ENCODE measurements at regions not wholly inside any gene's neighbourhood (a gene's known extent, or its start where the extent isn't known, plus 50 kb on each side); places are given as distances from the start of the nearest gene placed in this dataset.

DNA sequence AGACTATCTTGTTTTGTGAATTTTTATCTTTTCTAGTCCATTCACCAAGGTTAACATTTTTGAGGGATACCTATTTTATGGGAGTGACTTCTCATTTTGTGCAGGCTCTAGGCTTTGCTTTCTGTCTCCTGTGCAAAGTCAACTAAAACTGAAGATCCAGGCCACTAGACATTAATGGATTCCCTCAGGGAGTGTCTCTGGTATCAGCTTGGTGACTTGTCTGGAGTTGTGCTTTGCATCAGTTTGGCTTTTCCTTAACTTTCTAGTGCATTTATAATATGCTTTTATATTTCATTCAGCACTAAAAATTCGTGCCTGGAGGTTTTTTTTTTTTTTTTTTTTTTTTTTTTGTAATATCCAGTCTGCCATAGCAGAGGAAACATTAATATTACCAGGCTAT, 144.2 kb downstream of the YIPF5 start:
- no peak for ATAC-seq
- no peak for TF ChIP-seq ZFP30 (CRISPR knock-in tag; IDR thresholded peaks at IDR 0.05)
- TF ChIP-seq, protein P1, sequence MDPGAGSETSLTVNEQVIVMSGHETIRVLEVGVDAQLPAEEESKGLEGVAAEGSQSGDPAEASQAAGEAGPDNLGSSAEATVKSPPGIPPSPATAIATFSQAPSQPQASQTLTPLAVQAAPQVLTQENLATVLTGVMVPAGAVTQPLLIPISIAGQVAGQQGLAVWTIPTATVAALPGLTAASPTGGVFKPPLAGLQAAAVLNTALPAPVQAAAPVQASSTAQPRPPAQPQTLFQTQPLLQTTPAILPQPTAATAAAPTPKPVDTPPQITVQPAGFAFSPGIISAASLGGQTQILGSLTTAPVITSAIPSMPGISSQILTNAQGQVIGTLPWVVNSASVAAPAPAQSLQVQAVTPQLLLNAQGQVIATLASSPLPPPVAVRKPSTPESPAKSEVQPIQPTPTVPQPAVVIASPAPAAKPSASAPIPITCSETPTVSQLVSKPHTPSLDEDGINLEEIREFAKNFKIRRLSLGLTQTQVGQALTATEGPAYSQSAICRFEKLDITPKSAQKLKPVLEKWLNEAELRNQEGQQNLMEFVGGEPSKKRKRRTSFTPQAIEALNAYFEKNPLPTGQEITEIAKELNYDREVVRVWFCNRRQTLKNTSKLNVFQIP (CRISPR knock-in tag; IDR thresholded peaks at IDR 0.05; ENCODE audit: borderline replicate concordance, low read depth), result no peak
- TF ChIP-seq ZNF565 (CRISPR knock-in tag; conservative IDR thresholded peaks at IDR 0.05; ENCODE audit: low read depth), result no peak
- TF ChIP-seq ESRRG (CRISPR knock-in tag; IDR thresholded peaks at IDR 0.05), result no peak
- no peak for TF ChIP-seq CSRNP3 (CRISPR knock-in tag; IDR thresholded peaks at IDR 0.05)
- no peak for TF ChIP-seq ZC3H10 (CRISPR knock-in tag; IDR thresholded peaks at IDR 0.05)
- no peak for TF ChIP-seq GLIS3 (CRISPR knock-in tag; IDR thresholded peaks at IDR 0.05)
- TF ChIP-seq OSR1 (CRISPR knock-in tag; IDR thresholded peaks at IDR 0.05), result no peak
- no peak for TF ChIP-seq ZFP3 (CRISPR knock-in tag; IDR thresholded peaks at IDR 0.05)
- TF ChIP-seq TCF4 (CRISPR knock-in tag; IDR thresholded peaks at IDR 0.05; ENCODE audit: borderline replicate concordance), result no peak

GRCh38 chr5:144028058-144028457, 142.4 kb downstream of the YIPF5 start:
- TF ChIP-seq ZC3H10 (CRISPR knock-in tag; IDR thresholded peaks at IDR 0.05) (peak; percentile 72), CREB5 (CRISPR knock-in tag; IDR thresholded peaks at IDR 0.05; ENCODE audit: low read depth) (peak; percentile 35; the same call in 1 of the 2 replicates), ZNF565 (CRISPR knock-in tag; conservative IDR thresholded peaks at IDR 0.05; ENCODE audit: low read depth) (no peak), ZFP30 (CRISPR knock-in tag; IDR thresholded peaks at IDR 0.05) (peak; percentile 62; the same call in 1 of the 2 replicates), ISL1 (CRISPR knock-in tag; IDR thresholded peaks at IDR 0.05) (peak; percentile 92)
- peak; percentile 87 for ATAC-seq

GRCh38 chr5:144028636-144029035, 141.8 kb downstream of the YIPF5 start:
- TF ChIP-seq ARNTL (CRISPR knock-in tag; IDR thresholded peaks at IDR 0.05; ENCODE audit: borderline replicate concordance, low read depth) (no peak), ISL1 (CRISPR knock-in tag; IDR thresholded peaks at IDR 0.05) (peak; percentile 93), CREB5 (CRISPR knock-in tag; IDR thresholded peaks at IDR 0.05; ENCODE audit: low read depth) (peak; percentile 82)
- ATAC-seq, result peak; percentile 94

DNA sequence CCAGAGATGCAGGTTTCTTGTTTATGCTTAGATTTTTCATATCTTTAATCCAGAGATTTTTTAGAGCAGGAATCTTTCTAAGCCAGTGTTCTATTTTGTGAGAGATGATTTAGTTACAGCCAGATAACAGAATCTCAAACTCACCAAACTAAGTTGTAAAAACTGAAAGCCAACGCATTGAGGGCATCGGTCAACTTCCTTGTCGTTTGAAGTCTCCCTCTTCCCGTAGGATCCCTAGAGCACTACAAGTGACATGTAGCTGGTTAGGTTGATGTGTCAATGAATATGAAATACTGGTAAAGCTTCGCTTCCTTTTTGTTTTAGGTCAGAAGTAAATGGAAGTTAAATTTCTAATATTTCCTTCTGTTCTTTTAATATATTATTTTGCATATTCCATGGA, 139.6 kb downstream of the YIPF5 start:
- TF ChIP-seq ZNF8 (CRISPR knock-in tag; IDR thresholded peaks at IDR 0.05) (no peak), ZNF565 (CRISPR knock-in tag; conservative IDR thresholded peaks at IDR 0.05; ENCODE audit: low read depth) (no peak), ZFP3 (CRISPR knock-in tag; IDR thresholded peaks at IDR 0.05) (no peak), ARNTL (CRISPR knock-in tag; IDR thresholded peaks at IDR 0.05; ENCODE audit: borderline replicate concordance, low read depth) (no peak), SNAI2 (CRISPR knock-in tag; IDR thresholded peaks at IDR 0.05) (no peak), ZFP30 (CRISPR knock-in tag; IDR thresholded peaks at IDR 0.05) (no peak), PPARA (CRISPR knock-in tag; IDR thresholded peaks at IDR 0.05; ENCODE audit: borderline replicate concordance) (no peak), BACH2 (CRISPR knock-in tag; IDR thresholded peaks at IDR 0.05; ENCODE audit: borderline replicate concordance) (no peak), TSHZ2 (CRISPR knock-in tag; IDR thresholded peaks at IDR 0.05) (no peak), ZC3H10 (CRISPR knock-in tag; IDR thresholded peaks at IDR 0.05) (no peak), TCF4 (CRISPR knock-in tag; IDR thresholded peaks at IDR 0.05; ENCODE audit: borderline replicate concordance) (no peak), CSRNP3 (CRISPR knock-in tag; IDR thresholded peaks at IDR 0.05) (no peak), ISL1 (CRISPR knock-in tag; IDR thresholded peaks at IDR 0.05) (no peak), TOX (CRISPR knock-in tag; IDR thresholded peaks at IDR 0.05; ENCODE audit: borderline replicate concordance) (no peak), ESRRG (CRISPR knock-in tag; IDR thresholded peaks at IDR 0.05) (no peak)
- TF ChIP-seq, protein P2, sequence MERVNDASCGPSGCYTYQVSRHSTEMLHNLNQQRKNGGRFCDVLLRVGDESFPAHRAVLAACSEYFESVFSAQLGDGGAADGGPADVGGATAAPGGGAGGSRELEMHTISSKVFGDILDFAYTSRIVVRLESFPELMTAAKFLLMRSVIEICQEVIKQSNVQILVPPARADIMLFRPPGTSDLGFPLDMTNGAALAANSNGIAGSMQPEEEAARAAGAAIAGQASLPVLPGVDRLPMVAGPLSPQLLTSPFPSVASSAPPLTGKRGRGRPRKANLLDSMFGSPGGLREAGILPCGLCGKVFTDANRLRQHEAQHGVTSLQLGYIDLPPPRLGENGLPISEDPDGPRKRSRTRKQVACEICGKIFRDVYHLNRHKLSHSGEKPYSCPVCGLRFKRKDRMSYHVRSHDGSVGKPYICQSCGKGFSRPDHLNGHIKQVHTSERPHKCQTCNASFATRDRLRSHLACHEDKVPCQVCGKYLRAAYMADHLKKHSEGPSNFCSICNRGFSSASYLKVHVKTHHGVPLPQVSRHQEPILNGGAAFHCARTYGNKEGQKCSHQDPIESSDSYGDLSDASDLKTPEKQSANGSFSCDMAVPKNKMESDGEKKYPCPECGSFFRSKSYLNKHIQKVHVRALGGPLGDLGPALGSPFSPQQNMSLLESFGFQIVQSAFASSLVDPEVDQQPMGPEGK (CRISPR knock-in tag; IDR thresholded peaks at IDR 0.05; ENCODE audit: borderline replicate concordance), result no peak
- TF ChIP-seq, protein P1 (CRISPR knock-in tag; IDR thresholded peaks at IDR 0.05; ENCODE audit: borderline replicate concordance, low read depth), result no peak
- ATAC-seq, result no peak
